NCI-H526 (cell line): ENCODE measurements at regions not wholly inside any gene's neighbourhood (a gene's known extent, or its start where the extent isn't known, plus 50 kb on each side); places are given as distances from the start of the nearest gene placed in this dataset.

Experiments used
- DNase-seq, 2 experiments: peaks; one replicate each; lab custom pipeline; 2025; lab: John Stamatoyannopoulos, UW

GRCh38 chr2:2993172-2993692 lies 384.4 kb downstream of the EIPR1 start:
- peak; percentile 31 to 77 for DNase-seq

GRCh38 chr2:2992634-2993033 lies 385.0 kb downstream of the EIPR1 start:
- no peak for DNase-seq

GRCh38 chr2:2985020-2985419 lies 392.6 kb downstream of the EIPR1 start:
- no peak for DNase-seq

- no peak for DNase-seq
Measured at GRCh38 chr2:2981000-2981399, 396.6 kb downstream of the EIPR1 start.

GRCh38 chr2:2974982-2975381 lies 402.6 kb downstream of the EIPR1 start:
- DNase-seq: no peak

GRCh38 chr2:2960441-2961133 lies 417.0 kb downstream of the EIPR1 start:
- no peak for DNase-seq

GRCh38 chr2:2950403-2950952 lies 427.1 kb downstream of the EIPR1 start:
- DNase-seq: no peak

GRCh38 chr2:2947406-2947805 lies 430.2 kb downstream of the EIPR1 start:
- DNase-seq: no peak

- DNase-seq: no peak
Measured at GRCh38 chr2:2942906-2943305, 434.7 kb downstream of the EIPR1 start.

GRCh38 chr2:2942225-2942624 lies 435.4 kb downstream of the EIPR1 start:
- no peak for DNase-seq

GRCh38 chr2:2941205-2941604 lies 436.4 kb downstream of the EIPR1 start:
- peak in 1 of 2 experiments; percentile 3 for DNase-seq

GRCh38 chr2:2940702-2941101 lies 436.9 kb downstream of the EIPR1 start:
- DNase-seq: no peak

- DNase-seq: no peak
Measured at GRCh38 chr2:2940061-2940460, 437.6 kb downstream of the EIPR1 start.

GRCh38 chr2:2939078-2939795 lies 438.4 kb downstream of the EIPR1 start:
- no peak for DNase-seq

- no peak for DNase-seq
Measured at GRCh38 chr2:2938481-2938880, 439.1 kb downstream of the EIPR1 start.

GRCh38 chr2:2935445-2936149 lies 442.0 kb downstream of the EIPR1 start:
- no peak for DNase-seq

- no peak for DNase-seq
Measured at GRCh38 chr2:2933426-2933825, 444.2 kb downstream of the EIPR1 start.

GRCh38 chr2:2932692-2933305 lies 444.8 kb downstream of the EIPR1 start:
- DNase-seq: no peak

- no peak for DNase-seq
Measured at GRCh38 chr2:2932189-2932588, 445.4 kb downstream of the EIPR1 start.

- DNase-seq: no peak
Measured at GRCh38 chr2:2931318-2932075, 446.1 kb downstream of the EIPR1 start.

- no peak for DNase-seq
Measured at GRCh38 chr2:2930841-2931240, 446.8 kb downstream of the EIPR1 start.
